GM19239 (cell line): ENCODE measurements at regions not wholly inside any gene's neighbourhood (a gene's known extent, or its start where the extent isn't known, plus 50 kb on each side); places are given as distances from the start of the nearest gene placed in this dataset.

Experiments
- DNase-seq: peaks from one replicate; pipeline ENCODE4 v3.0.0; 2011; ENCODE audit warnings: low spot score; ENCODE audit not compliant: insufficient read length
- FAIRE-seq: peaks from 2 replicates; lab custom pipeline; 2011; peaks lifted over from hg19 to GRCh38; lab: Jason Lieb, UNC

- FAIRE-seq (no peak), DNase-seq (no peak)
These were observed 272.5 kb upstream of the JAG1 start for GRCh38 chr20:10946124-10946880.

- no peak for DNase-seq
- FAIRE-seq, result no peak
These were observed 273.9 kb upstream of the JAG1 start for GRCh38 chr20:10947726-10948125.

GRCh38 chr20:10949930-10950783 is 276.4 kb upstream of the JAG1 start:
- FAIRE-seq, result no peak
- DNase-seq, result no peak

- no peak for FAIRE-seq
- DNase-seq, result no peak
These were observed 277.4 kb upstream of the JAG1 start for GRCh38 chr20:10951216-10951615.

GRCh38 chr20:10951904-10952303 is 278.1 kb upstream of the JAG1 start:
- DNase-seq, result no peak
- FAIRE-seq, result no peak

- FAIRE-seq (no peak), DNase-seq (no peak)
These were observed 279.6 kb upstream of the JAG1 start for GRCh38 chr20:10953437-10953836.

GRCh38 chr20:10954137-10954840 is 280.5 kb upstream of the JAG1 start:
- DNase-seq (no peak), FAIRE-seq (no peak)

- FAIRE-seq, result no peak
- DNase-seq, result no peak
These were observed 281.2 kb upstream of the JAG1 start for GRCh38 chr20:10954908-10955580.

GRCh38 chr20:10958279-10958678 is 284.5 kb upstream of the JAG1 start:
- no peak for DNase-seq
- no peak for FAIRE-seq

GRCh38 chr20:10960416-10960815 is 286.6 kb upstream of the JAG1 start:
- FAIRE-seq (no peak), DNase-seq (no peak)

GRCh38 chr20:10961651-10962288 is 288.0 kb upstream of the JAG1 start:
- DNase-seq, result no peak
- no peak for FAIRE-seq

GRCh38 chr20:10962937-10963336 is 289.1 kb upstream of the JAG1 start:
- DNase-seq (no peak), FAIRE-seq (no peak)

- FAIRE-seq, result no peak
These were observed 290.0 kb upstream of the JAG1 start for GRCh38 chr20:10963717-10964266.

GRCh38 chr20:10965936-10966470 is 292.2 kb upstream of the JAG1 start:
- DNase-seq, result no peak
- FAIRE-seq, result no peak

More at GRCh38 chr20:10963717-10964266, 290.0 kb upstream of the JAG1 start:
- DNase-seq, result no peak

- no peak for DNase-seq
- FAIRE-seq, result no peak
These were observed 296.3 kb upstream of the JAG1 start for GRCh38 chr20:10970109-10970508.

- no peak for FAIRE-seq
- DNase-seq, result no peak
These were observed 297.3 kb upstream of the JAG1 start for GRCh38 chr20:10971096-10971495.

- FAIRE-seq, result no peak
- DNase-seq, result no peak
These were observed 298.5 kb upstream of the JAG1 start for GRCh38 chr20:10972219-10972860.

- DNase-seq (no peak), FAIRE-seq (no peak)
These were observed 302.3 kb upstream of the JAG1 start for GRCh38 chr20:10976051-10976450.
